ENCODE measurements at regions not wholly inside any gene's neighbourhood (a gene's known extent, or its start where the extent isn't known, plus 50 kb on each side); places are given as distances from the start of the nearest gene placed in this dataset.

GRCh38 chr12:83817730-83818129 is 1094.9 kb downstream of the SLC6A15 start:
- TF ChIP-seq CTCF (tag by site-specific recombination; IDR thresholded peaks at IDR 0.05) (no peak), ELK4 (IDR thresholded peaks at IDR 0.05; ENCODE audit: borderline replicate concordance, low read depth, low read length) (no peak), ATF2 (tag by site-specific recombination; IDR thresholded peaks at IDR 0.05; ENCODE audit: low read depth) (no peak), SETDB1 (IDR thresholded peaks at IDR 0.05; ENCODE audit: insufficient read length, low read length) (no peak), REST (tag by site-specific recombination; IDR thresholded peaks at IDR 0.05) (no peak), SP7 (tag by site-specific recombination; IDR thresholded peaks at IDR 0.05) (no peak), ZNF571 (tag by site-specific recombination; IDR thresholded peaks at IDR 0.05) (no peak), TCF7L2 (IDR thresholded peaks at IDR 0.05; ENCODE audit: borderline replicate concordance, low read depth, low read length) (no peak), KLF1 (tag by site-specific recombination; IDR thresholded peaks at IDR 0.05) (no peak), PBX3 (CRISPR knock-in tag; IDR thresholded peaks at IDR 0.05) (no peak), INSM2 (tag by site-specific recombination; IDR thresholded peaks at IDR 0.05) (no peak), MZF1 (tag by site-specific recombination; IDR thresholded peaks at IDR 0.05; ENCODE audit: borderline replicate concordance) (no peak), ZNF114 (tag by site-specific recombination; IDR thresholded peaks at IDR 0.05) (no peak), ZNF175 (tag by site-specific recombination; IDR thresholded peaks at IDR 0.05) (no peak)
